Thoracic aorta (tissue), 2 donors: ENCODE measurements at regions not wholly inside any gene's neighbourhood (a gene's known extent, or its start where the extent isn't known, plus 50 kb on each side); places are given as distances from the start of the nearest gene placed in this dataset.
"Not testable (repeated sequence)": the region's sequence is repeated elsewhere in the genome, so short reads cannot be mapped to it uniquely, and the experiment has no call there.

Experiments
- ATAC-seq: fragments of 150-250 bp; one replicate; pipeline ENCODE4 v1.8.0; 2017; ENCODE audit warnings: low read depth; ENCODE audit not compliant: insufficient number of reproducible peaks, low FRiP score
- DNase-seq: peaks from one replicate; pipeline ENCODE4 v3.0.0-alpha.2; 2020; ENCODE audit warnings: low spot score
- H3K27ac ChIP-seq, 2 donors: fragments of 200-600 bp; sonication (generic); 1 replicate in 1 of 2; 2 replicates in 1 of 2; pipeline ENCODE4 v1.5.1; 2016; ENCODE audit warnings: mild to moderate bottlenecking in 2 of 2, moderate library complexity in 2 of 2
- H3K27me3 ChIP-seq: fragments of 200-600 bp; sonication (generic); replicated peaks from 2 replicates; pipeline ENCODE4 v1.6.0; 2016; ENCODE audit warnings: mild to moderate bottlenecking; ENCODE audit not compliant: insufficient read depth
- H3K36me3 ChIP-seq: fragments of 200-600 bp; sonication (generic); one replicate; pipeline ENCODE4 v1.5.1; 2016
- H3K4me1 ChIP-seq, 2 donors: fragments of 200-600 bp; sonication (generic); 1 replicate in 1 of 2; 2 replicates in 1 of 2; pipeline versions ENCODE4 v1.5.1 to v1.6.0; 2016; ENCODE audit warnings: low read depth in 2 of 2, mild to moderate bottlenecking in 1 of 2; ENCODE audit not compliant: control insufficient read depth in 1 of 2
- H3K4me3 ChIP-seq: fragments of 200-600 bp; sonication (generic); 2 replicates; pipeline ENCODE4 v1.5.1; 2016; ENCODE audit warnings: mild to moderate bottlenecking
- H3K9me3 ChIP-seq: fragments of 200-600 bp; sonication (generic); 2 replicates; pipeline ENCODE4 v1.5.1; 2016
- CTCF ChIP-seq: fragments of 200-600 bp; sonication (generic); IDR thresholded peaks from one replicate; pipeline ENCODE4 v1.5.1; 2019; ENCODE audit warnings: antibody characterized with exemption

GRCh38 chr5:166910995-166911394 is 1380.5 kb upstream of the WWC1 start:
- Histone ChIP-seq H3K27ac (no peak overlapping the region), H3K36me3 (no peaks in the 10 kb centered on the region), H3K4me3 (no peak overlapping the region), H3K27me3 (no peaks in the 10 kb centered on the region), H3K9me3 (no peaks in the 10 kb centered on the region), H3K4me1 (no peaks in the 10 kb centered on the region)
- no peak for DNase-seq
- no peak for ATAC-seq
- no peak for TF ChIP-seq CTCF

- Histone ChIP-seq H3K27ac (no peak overlapping the region), H3K4me1 (no peaks in the 10 kb centered on the region), H3K27me3 (no peaks in the 10 kb centered on the region), H3K36me3 (no peaks in the 10 kb centered on the region), H3K4me3 (no peak overlapping the region), H3K9me3 (no peaks in the 10 kb centered on the region)
- DNase-seq: no peak
- TF ChIP-seq CTCF: no peak
- no peak for ATAC-seq
Observed at GRCh38 chr5:166916021-166916420, 1375.4 kb upstream of the WWC1 start.

GRCh38 chr5:166926138-166926537 is 1365.3 kb upstream of the WWC1 start:
- H3K36me3 ChIP-seq: no peaks in the 10 kb centered on the region
- no peak overlapping the region for H3K27ac ChIP-seq
- no peak for ATAC-seq
- no peaks in the 10 kb centered on the region for H3K4me1 ChIP-seq
- no peak overlapping the region for H3K4me3 ChIP-seq
- peaks cover 4% of the 10 kb centered on the region for H3K9me3 ChIP-seq
- no peaks in the 10 kb centered on the region for H3K27me3 ChIP-seq
- TF ChIP-seq CTCF: no peak
- DNase-seq: no peak

GRCh38 chr5:166926806-166927475 is 1364.5 kb upstream of the WWC1 start:
- not testable (repeated sequence) for DNase-seq, ATAC-seq, H3K9me3 ChIP-seq, H3K27me3 ChIP-seq, H3K36me3 ChIP-seq, H3K4me1 ChIP-seq, H3K4me3 ChIP-seq, H3K27ac ChIP-seq

GRCh38 chr5:166936351-166936750 is 1355.1 kb upstream of the WWC1 start:
- no peak overlapping the region for H3K4me3 ChIP-seq
- ATAC-seq: no peak
- no peaks in the 10 kb centered on the region for H3K9me3 ChIP-seq
- DNase-seq: no peak
- H3K27me3 ChIP-seq: no peaks in the 10 kb centered on the region
- no peaks in the 10 kb centered on the region for H3K36me3 ChIP-seq
- no peak for TF ChIP-seq CTCF
- H3K4me1 ChIP-seq: no peaks in the 10 kb centered on the region
- no peak overlapping the region for H3K27ac ChIP-seq

GRCh38 chr5:166938071-166938470 is 1353.4 kb upstream of the WWC1 start:
- ATAC-seq: no peak

More at GRCh38 chr5:166938071-166938470, 1353.4 kb upstream of the WWC1 start:
- no peak overlapping the region for H3K4me3 ChIP-seq
- no peaks in the 10 kb centered on the region for H3K36me3 ChIP-seq
- no peaks in the 10 kb centered on the region for H3K4me1 ChIP-seq
- H3K9me3 ChIP-seq: no peaks in the 10 kb centered on the region
- no peak overlapping the region for H3K27ac ChIP-seq
- DNase-seq: no peak
- no peaks in the 10 kb centered on the region for H3K27me3 ChIP-seq
- no peak for TF ChIP-seq CTCF
